Panc1 (cell line): ENCODE measurements at regions not wholly inside any gene's neighbourhood (a gene's known extent, or its start where the extent isn't known, plus 50 kb on each side); places are given as distances from the start of the nearest gene placed in this dataset.

ENCODE experiments used
- ATAC-seq: fragments of 200-7000 bp; cut with Tn5 transposase; 2 replicates; pipeline ENCODE4 v1.9.1; 2020; ENCODE audit warnings: mild to moderate bottlenecking, moderate library complexity
- BruUV-seq: library from RNA; stranded (reverse); fragments of 400-500 nt; replicated peaks from 2 replicates; lab custom pipeline; 2021; lab: Mats Ljungman, UMichigan
- CTCF ChIA-PET: fragments of 300-600 bp; sonication (Branson Sonifier 250); formaldehyde crosslinking; loops from one replicate; lab custom pipeline; 2022; ENCODE audit warnings: antibody characterized with exemption; lab: Charles Lee
- POLR2A ChIA-PET: fragments of 300-600 bp; sonication (Branson Sonifier 250); formaldehyde crosslinking; loops from one replicate; lab custom pipeline; 2022; ENCODE audit warnings: antibody characterized with exemption; lab: Charles Lee
- DNase-seq: peaks from one replicate; pipeline ENCODE4 v3.0.0-alpha.2; 2010; ENCODE audit warnings: low read depth, low spot score
- H3K27ac ChIP-seq: 2 replicates; pipeline ENCODE4 v1.5.1; 2011; ENCODE audit warnings: mild to moderate bottlenecking, low read length, inconsistent platforms
- H3K27me3 ChIP-seq: fragments of 200-500 bp; sonication (Bioruptor generic); 2 replicates; pipeline ENCODE4 v1.6.0; 2014; ENCODE audit warnings: low read length, inconsistent platforms; ENCODE audit not compliant: control insufficient read depth, insufficient read depth
- H3K36me3 ChIP-seq: fragments of 200-500 bp; sonication (Bioruptor generic); 2 replicates; pipeline ENCODE4 v1.5.1; 2014; ENCODE audit warnings: inconsistent platforms, mild to moderate bottlenecking, low read length, moderate library complexity; ENCODE audit not compliant: control insufficient read depth, insufficient read depth
- H3K4me1 ChIP-seq: 2 replicates; pipeline ENCODE4 v1.5.1; 2011; ENCODE audit warnings: inconsistent platforms, mild to moderate bottlenecking, low read length, moderate library complexity; ENCODE audit not compliant: control insufficient read depth, insufficient read depth
- H3K4me3 ChIP-seq, 2 experiments: 2 replicates each; pipeline ENCODE4 v1.5.1; 2011 to 2012; ENCODE audit warnings: low read depth in 2 of 2, low read length in 2 of 2, mild to moderate bottlenecking in 2 of 2, inconsistent platforms in 1 of 2, moderate library complexity in 1 of 2
- H3K9me3 ChIP-seq: fragments of 200-500 bp; sonication (Bioruptor generic); 2 replicates; pipeline ENCODE4 v1.5.1; 2014; ENCODE audit warnings: low read depth, mild to moderate bottlenecking, inconsistent platforms, low read length, moderate library complexity; ENCODE audit not compliant: control insufficient read depth, insufficient read depth
- CTCF ChIP-seq: fragments of 450-650 bp; IDR thresholded peaks from 2 replicates; pipeline ENCODE4 v1.5.1; 2017; ENCODE audit warnings: mild to moderate bottlenecking
- POLR2AphosphoS5 ChIP-seq: IDR thresholded peaks from 2 replicates; pipeline ENCODE4 v1.6.1; 2012; ENCODE audit warnings: mild to moderate bottlenecking, low read depth, low read length, moderate library complexity
- REST ChIP-seq, 2 experiments: IDR thresholded peaks; 2 replicates each; pipeline ENCODE4 v1.6.1; 2011 to 2012; ENCODE audit warnings: low read depth in 2 of 2, control low read depth in 1 of 2, low read length in 1 of 2, mild to moderate bottlenecking in 1 of 2, moderate library complexity in 1 of 2; ENCODE audit not compliant: insufficient read depth in 1 of 2
- SIN3A ChIP-seq: IDR thresholded peaks from 2 replicates; pipeline ENCODE4 v1.6.1; 2012; ENCODE audit warnings: low read depth, mild to moderate bottlenecking, low read length, moderate library complexity, borderline replicate concordance; ENCODE audit not compliant: insufficient read depth
- TCF7L2 ChIP-seq: IDR thresholded peaks from 2 replicates; pipeline ENCODE4 v1.6.1; 2011; ENCODE audit warnings: mild to moderate bottlenecking, low read depth, low read length, inconsistent platforms
- in situ Hi-C: cut with HindIII; loops from 2 replicates; pipeline ENCODE4 v1.10.0; 2016; ENCODE audit warnings: low sequenced_read_pairs, low pct_unique_long_range_greater_than_20kb
- intact Hi-C: fragments of 100-400 bp; cut with micrococcal nuclease; formaldehyde crosslinking; loops from one replicate; pipeline ENCODE4 v1.10.0; 2022; ENCODE audit not compliant: unreplicated experiment

GRCh38 chr7:19526639-19527038 is 182.2 kb downstream of the POLR1F start:
- BruUV-seq: no TSS peak
- POLR2A ChIA-PET: interaction anchor here (0.7 kb wide), 1 partner anchor 157 kb away, joined by 3 read pairs; no protein-coding TSS in a partner anchor
- Histone ChIP-seq H3K27ac (no peak overlapping the region), H3K4me3 (no peak overlapping the region), H3K4me1 (no peaks in the 10 kb centered on the region; the same call in 1 of the 2 replicates), H3K36me3 (no peaks in the 10 kb centered on the region), H3K27me3 (no peaks in the 10 kb centered on the region), H3K9me3 (no peaks in the 10 kb centered on the region)
- DNase-seq: no peak
- intact Hi-C loops: no loop called here
- in situ Hi-C loops: no loop called here
- ATAC-seq: no peak
- CTCF ChIA-PET: no interaction called here
- TF ChIP-seq TCF7L2 (no peak), CTCF (no peak), REST (IDR thresholded peaks at IDR 0.05; ENCODE audit: insufficient read depth in 1 of 2, low read depth in 2 of 2, low read length in 1 of 2) (no peak), POLR2AphosphoS5 (no peak), SIN3A (no peak)

- ChIA-PET CTCF (interaction anchor here (0.6 kb wide), 1 partner anchor 30 kb away, joined by 7 read pairs; no protein-coding TSS in a partner anchor), POLR2A (no interaction called here)
- TF ChIP-seq REST (IDR thresholded peaks at IDR 0.05; ENCODE audit: insufficient read depth in 1 of 2, low read depth in 2 of 2, low read length in 1 of 2): no peak
- TF ChIP-seq TCF7L2: no peak
- TF ChIP-seq POLR2AphosphoS5: no peak
- no peak for TF ChIP-seq CTCF
- no peak for TF ChIP-seq SIN3A
- DNase-seq (no peak), ATAC-seq (peak; percentile 53; the same call in 1 of the 2 replicates)
- no TSS peak for BruUV-seq
- no peaks in the 10 kb centered on the region for H3K9me3 ChIP-seq
- H3K4me1 ChIP-seq: no peaks in the 10 kb centered on the region; the same call in 1 of the 2 replicates
- intact Hi-C loops: no loop called here
- H3K36me3 ChIP-seq: no peaks in the 10 kb centered on the region
- no peak overlapping the region for H3K4me3 ChIP-seq
- in situ Hi-C loops: no loop called here
- H3K27me3 ChIP-seq: no peaks in the 10 kb centered on the region
- no peak overlapping the region for H3K27ac ChIP-seq
Measured at GRCh38 chr7:19522486-19522885, 186.4 kb downstream of the POLR1F start.
